ENCODE measurements at regions not wholly inside any gene's neighbourhood (a gene's known extent, or its start where the extent isn't known, plus 50 kb on each side); places are given as distances from the start of the nearest gene placed in this dataset.

GRCh38 chr22:49088801-49089791 lies 738.6 kb downstream of the BRD1 start:
- TF ChIP-seq, protein P1, sequence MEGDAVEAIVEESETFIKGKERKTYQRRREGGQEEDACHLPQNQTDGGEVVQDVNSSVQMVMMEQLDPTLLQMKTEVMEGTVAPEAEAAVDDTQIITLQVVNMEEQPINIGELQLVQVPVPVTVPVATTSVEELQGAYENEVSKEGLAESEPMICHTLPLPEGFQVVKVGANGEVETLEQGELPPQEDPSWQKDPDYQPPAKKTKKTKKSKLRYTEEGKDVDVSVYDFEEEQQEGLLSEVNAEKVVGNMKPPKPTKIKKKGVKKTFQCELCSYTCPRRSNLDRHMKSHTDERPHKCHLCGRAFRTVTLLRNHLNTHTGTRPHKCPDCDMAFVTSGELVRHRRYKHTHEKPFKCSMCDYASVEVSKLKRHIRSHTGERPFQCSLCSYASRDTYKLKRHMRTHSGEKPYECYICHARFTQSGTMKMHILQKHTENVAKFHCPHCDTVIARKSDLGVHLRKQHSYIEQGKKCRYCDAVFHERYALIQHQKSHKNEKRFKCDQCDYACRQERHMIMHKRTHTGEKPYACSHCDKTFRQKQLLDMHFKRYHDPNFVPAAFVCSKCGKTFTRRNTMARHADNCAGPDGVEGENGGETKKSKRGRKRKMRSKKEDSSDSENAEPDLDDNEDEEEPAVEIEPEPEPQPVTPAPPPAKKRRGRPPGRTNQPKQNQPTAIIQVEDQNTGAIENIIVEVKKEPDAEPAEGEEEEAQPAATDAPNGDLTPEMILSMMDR (IDR thresholded peaks at IDR 0.05): no peak
- TF ChIP-seq ZFX (IDR thresholded peaks at IDR 0.05; ENCODE audit: borderline replicate concordance): no peak
